Right atrium auricular region (tissue), 2 donors: ENCODE measurements at regions not wholly inside any gene's neighbourhood (a gene's known extent, or its start where the extent isn't known, plus 50 kb on each side); places are given as distances from the start of the nearest gene placed in this dataset.

Experiments used
- DNase-seq: peaks from one replicate; pipeline ENCODE4 v3.0.0-alpha.2; 2019; ENCODE audit warnings: low spot score
- H3K27ac ChIP-seq, 2 donors: fragments of 200-600 bp; sonication (generic); 1 replicate in 1 of 2; 2 replicates in 1 of 2; pipeline ENCODE4 v1.5.1; 2016 to 2019
- H3K27me3 ChIP-seq, 2 donors: fragments of 200-600 bp; sonication (generic); one replicate each; pipeline versions ENCODE4 v1.5.1 to v1.6.0; 2017 to 2019
- H3K36me3 ChIP-seq: fragments of 200-600 bp; sonication (generic); one replicate; pipeline ENCODE4 v1.5.1; 2016
- H3K4me1 ChIP-seq, 2 donors: fragments of 200-600 bp; sonication (generic); one replicate each; pipeline versions ENCODE4 v1.5.1 to v1.6.0; 2017 to 2019
- H3K4me3 ChIP-seq, 2 donors: fragments of 200-600 bp; sonication (generic); 1 replicate in 1 of 2; 2 replicates in 1 of 2; pipeline ENCODE4 v1.5.1; 2017 to 2019; ENCODE audit warnings: mild to moderate bottlenecking in 1 of 2, moderate library complexity in 1 of 2
- H3K9me3 ChIP-seq, 2 donors: fragments of 200-600 bp; sonication (generic); one replicate each; pipeline ENCODE4 v1.5.1; 2019
- TF ChIP-seq, protein P1 (sequence below), 2 donors: fragments of 200-600 bp; sonication (generic); IDR thresholded peaks; one replicate each; pipeline ENCODE4 v1.5.1; 2019; ENCODE audit warnings: antibody characterized with exemption in 2 of 2

DNA sequence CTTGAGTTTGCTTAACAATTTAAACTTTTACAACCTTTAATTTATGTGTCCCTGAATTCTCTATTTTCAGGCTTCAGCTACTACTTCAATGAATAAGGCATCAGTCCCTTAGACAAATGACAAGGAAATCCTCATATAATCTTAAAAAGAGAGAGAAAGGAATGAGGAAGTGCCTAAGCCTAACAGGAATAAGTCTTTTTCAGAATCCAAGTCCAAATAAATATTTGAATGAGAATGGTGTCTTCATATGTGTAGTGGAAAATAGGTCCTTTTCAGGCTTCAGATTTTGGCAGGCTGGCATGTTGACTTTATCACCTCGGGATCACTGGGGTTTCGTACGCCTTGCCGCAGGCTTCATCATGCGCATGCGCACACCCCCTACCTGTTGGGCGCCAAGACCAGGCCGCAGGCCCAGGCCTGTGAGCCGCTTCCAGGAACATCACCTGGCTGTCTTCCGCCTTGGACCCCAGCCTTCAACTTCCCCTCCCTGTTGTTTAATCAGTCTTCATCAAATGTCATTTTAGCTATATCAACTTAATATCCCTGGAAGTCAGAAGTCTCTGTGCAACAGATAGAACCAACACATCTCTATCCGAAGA, 334.5 kb downstream of the SOX2 start:
- H3K4me3 ChIP-seq = no peak overlapping the region
- no peaks in the 10 kb centered on the region for H3K36me3 ChIP-seq
- no peaks in the 10 kb centered on the region for H3K27me3 ChIP-seq
- DNase-seq = no peak
- H3K27ac ChIP-seq = no peak overlapping the region
- H3K4me1 ChIP-seq = no peaks in the 10 kb centered on the region
- no peaks in the 10 kb centered on the region for H3K9me3 ChIP-seq
- TF ChIP-seq, protein P1, sequence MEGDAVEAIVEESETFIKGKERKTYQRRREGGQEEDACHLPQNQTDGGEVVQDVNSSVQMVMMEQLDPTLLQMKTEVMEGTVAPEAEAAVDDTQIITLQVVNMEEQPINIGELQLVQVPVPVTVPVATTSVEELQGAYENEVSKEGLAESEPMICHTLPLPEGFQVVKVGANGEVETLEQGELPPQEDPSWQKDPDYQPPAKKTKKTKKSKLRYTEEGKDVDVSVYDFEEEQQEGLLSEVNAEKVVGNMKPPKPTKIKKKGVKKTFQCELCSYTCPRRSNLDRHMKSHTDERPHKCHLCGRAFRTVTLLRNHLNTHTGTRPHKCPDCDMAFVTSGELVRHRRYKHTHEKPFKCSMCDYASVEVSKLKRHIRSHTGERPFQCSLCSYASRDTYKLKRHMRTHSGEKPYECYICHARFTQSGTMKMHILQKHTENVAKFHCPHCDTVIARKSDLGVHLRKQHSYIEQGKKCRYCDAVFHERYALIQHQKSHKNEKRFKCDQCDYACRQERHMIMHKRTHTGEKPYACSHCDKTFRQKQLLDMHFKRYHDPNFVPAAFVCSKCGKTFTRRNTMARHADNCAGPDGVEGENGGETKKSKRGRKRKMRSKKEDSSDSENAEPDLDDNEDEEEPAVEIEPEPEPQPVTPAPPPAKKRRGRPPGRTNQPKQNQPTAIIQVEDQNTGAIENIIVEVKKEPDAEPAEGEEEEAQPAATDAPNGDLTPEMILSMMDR (IDR thresholded peaks at IDR 0.05) = no peak

DNA sequence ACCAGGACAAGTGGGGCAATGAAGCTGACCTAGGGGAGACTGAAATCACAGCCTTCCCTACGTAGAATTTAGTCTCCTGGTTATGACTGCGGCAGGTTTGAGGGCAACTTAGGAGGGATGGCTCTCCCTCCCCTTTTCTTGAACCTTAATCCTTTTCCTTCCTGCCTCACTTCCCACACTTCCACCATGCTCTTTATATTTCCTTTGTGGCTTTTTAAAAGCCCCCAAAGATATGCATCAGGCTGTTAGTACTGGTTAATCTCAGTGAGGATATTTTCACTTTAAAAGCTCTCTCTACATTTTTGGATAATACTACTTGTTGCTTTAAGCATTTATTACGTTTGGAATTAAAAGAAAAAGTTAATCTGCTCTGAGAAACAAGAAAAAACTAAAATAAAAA, 339.2 kb downstream of the SOX2 start:
- H3K4me1 ChIP-seq = no peaks in the 10 kb centered on the region
- no peak overlapping the region for H3K4me3 ChIP-seq
- DNase-seq = no peak
- no peaks in the 10 kb centered on the region for H3K36me3 ChIP-seq
- no peak overlapping the region for H3K27ac ChIP-seq
- H3K9me3 ChIP-seq = no peaks in the 10 kb centered on the region
- TF ChIP-seq, protein P1 (IDR thresholded peaks at IDR 0.05) = no peak
- no peaks in the 10 kb centered on the region for H3K27me3 ChIP-seq

DNA sequence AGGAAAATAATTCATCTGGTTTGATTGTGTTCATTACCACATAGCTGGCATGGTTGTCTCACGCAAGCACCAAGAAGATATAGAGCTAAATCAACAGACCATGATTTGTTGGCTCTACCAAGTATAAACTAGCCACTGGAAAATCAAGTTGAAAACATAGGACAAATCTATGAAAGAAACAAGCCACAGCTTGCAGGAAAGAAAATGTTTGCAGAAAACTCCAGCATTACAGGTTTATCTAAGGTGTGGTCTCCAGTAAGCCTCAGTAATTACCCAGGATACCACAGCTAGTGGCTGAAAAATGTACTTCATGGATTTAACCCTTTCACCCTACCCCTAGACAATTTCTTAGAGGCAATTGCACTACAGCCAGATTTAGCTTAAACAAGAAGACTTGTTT, 340.6 kb downstream of the SOX2 start:
- Histone ChIP-seq H3K36me3 (no peaks in the 10 kb centered on the region), H3K4me1 (no peaks in the 10 kb centered on the region), H3K27me3 (no peaks in the 10 kb centered on the region), H3K27ac (no peak overlapping the region), H3K9me3 (no peaks in the 10 kb centered on the region), H3K4me3 (no peak overlapping the region)
- TF ChIP-seq, protein P1 (IDR thresholded peaks at IDR 0.05) = no peak
- DNase-seq = no peak

DNA sequence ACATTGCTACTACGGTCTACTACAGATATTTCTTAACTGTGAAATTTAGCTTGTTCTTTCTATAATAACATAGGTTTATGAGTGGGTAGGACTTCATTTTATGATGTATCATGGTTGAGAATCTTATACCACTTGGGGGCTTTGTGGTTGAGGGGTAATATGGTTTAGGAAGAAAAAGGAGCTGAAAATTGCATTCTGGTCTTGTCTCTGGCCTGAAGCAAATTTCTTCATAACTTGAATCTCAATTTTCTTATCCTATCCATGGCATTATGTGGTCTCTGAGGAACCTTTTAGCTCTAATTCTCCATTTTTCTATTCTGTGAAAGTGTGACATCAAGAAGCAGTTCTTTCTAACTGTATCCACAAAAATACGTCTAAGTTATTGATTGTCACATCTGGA, 341.0 kb downstream of the SOX2 start:
- TF ChIP-seq, protein P1 (IDR thresholded peaks at IDR 0.05) = no peak
- H3K27ac ChIP-seq = no peak overlapping the region
- DNase-seq = no peak
- no peaks in the 10 kb centered on the region for H3K4me1 ChIP-seq
- H3K27me3 ChIP-seq = no peaks in the 10 kb centered on the region
- no peaks in the 10 kb centered on the region for H3K36me3 ChIP-seq
- no peak overlapping the region for H3K4me3 ChIP-seq
- no peaks in the 10 kb centered on the region for H3K9me3 ChIP-seq

DNA sequence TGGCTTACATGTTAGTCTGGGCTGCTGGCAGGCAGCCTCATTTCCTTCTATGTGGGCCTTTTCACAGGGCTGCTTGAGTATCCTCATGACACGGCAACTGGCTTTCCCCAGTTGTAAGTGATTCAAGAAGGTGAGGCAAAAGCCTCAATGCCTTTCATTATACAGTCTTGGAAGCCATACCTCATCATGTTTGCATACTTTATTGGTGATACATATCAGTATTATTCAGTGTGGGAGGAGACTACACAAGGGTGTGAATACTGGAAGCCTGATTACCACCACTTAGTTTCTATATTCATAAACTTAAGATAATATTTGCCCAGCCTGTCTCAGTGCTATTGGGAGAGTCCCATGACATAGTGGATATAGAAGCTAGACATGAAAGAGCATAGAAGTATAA, 346.8 kb downstream of the SOX2 start:
- no peak overlapping the region for H3K27ac ChIP-seq
- no peaks in the 10 kb centered on the region for H3K27me3 ChIP-seq
- H3K4me3 ChIP-seq = no peak overlapping the region
- H3K9me3 ChIP-seq = no peaks in the 10 kb centered on the region
- H3K36me3 ChIP-seq = no peaks in the 10 kb centered on the region
- H3K4me1 ChIP-seq = no peaks in the 10 kb centered on the region
- DNase-seq = no peak
- TF ChIP-seq, protein P1 (IDR thresholded peaks at IDR 0.05) = no peak

DNA sequence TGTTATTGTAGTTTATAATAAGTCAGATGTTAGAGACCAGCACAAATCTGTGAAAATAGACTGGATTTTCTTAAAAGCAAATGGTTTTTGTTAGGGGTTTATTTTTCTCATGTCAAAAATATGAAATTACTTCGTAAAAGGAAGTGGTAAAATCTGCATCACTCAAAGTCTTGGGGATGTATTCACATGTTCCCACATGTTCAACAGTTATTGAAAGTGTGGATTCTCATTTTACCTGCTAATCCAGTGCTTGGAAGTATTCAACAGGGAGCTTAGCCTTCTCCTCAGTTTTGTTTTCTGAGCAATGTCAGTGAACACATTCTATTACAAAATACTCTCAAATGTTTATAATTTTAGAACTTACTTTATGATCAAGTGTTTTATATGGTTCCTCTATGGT, 352.0 kb downstream of the SOX2 start:
- Histone ChIP-seq H3K36me3 (no peaks in the 10 kb centered on the region), H3K9me3 (no peaks in the 10 kb centered on the region), H3K4me3 (no peak overlapping the region), H3K27ac (no peak overlapping the region), H3K27me3 (no peaks in the 10 kb centered on the region), H3K4me1 (no peaks in the 10 kb centered on the region)
- no peak for DNase-seq
- TF ChIP-seq, protein P1 (IDR thresholded peaks at IDR 0.05) = no peak
